NCI-H82 (cell line): ENCODE measurements at regions not wholly inside any gene's neighbourhood (a gene's known extent, or its start where the extent isn't known, plus 50 kb on each side); places are given as distances from the start of the nearest gene placed in this dataset.

Source experiments
- DNase-seq: peaks from one replicate; lab custom pipeline; 2025; lab: John Stamatoyannopoulos, UW

DNA sequence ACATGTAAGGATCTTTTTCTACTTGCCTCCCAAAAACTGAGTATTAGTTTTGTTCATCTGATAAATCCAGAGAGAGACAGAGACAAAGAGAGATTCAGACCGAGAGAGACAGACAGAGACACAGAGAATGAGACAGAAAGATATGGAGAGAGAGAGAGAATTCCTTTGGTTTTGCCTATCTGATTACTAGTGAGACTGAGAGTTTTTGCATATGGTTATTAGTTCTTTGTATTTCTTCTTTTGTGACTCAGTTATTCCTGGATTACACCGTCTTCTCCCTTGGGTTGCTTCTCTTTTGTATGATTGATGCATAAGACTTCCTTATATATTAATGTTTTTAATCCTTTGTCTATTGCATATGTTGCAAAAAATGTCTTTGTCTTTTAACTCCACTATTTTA is 91.2 kb upstream of the SPATA31C2 start:
- no peak for DNase-seq

DNA sequence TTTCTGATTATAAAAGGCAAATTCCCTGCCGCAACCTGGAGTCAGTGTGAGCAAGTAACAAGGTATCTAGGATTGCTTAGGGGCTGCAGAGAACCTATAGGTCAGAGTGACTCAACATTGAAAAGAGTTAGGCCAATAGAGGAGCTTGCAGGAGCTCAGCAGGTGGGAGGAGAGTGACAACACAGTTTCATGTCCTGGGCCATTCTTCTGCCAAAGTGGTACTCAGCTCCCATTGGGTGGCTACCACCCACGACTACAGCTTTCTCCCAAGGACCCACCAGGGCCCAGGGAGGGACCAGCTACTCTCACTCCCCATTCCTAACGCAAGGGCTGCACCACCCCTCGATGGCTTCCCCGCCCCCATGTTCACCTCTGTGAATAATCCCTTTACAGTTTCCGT is 86.7 kb upstream of the SPATA31C2 start:
- DNase-seq: no peak

DNA sequence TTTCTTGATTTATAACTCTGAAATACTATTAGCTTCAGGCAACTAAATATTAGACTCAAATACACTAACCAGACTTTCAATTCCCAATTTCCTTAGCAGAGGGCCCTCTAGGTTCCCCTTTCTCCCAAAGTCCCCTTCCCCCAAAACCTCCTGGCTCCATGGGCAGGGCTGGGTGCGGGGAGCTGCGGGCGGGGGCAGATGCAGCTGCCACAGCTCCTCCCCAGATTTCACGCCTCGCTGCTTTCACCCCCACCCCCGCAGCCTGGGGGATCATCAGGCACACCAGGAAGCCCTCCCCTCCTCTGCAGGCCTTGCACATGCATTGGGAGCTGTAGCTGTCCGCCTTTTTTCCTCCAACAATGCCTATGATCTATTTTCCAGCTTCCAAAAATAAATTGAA is 82.8 kb upstream of the SPATA31C2 start:
- peak; percentile 12 for DNase-seq

DNA sequence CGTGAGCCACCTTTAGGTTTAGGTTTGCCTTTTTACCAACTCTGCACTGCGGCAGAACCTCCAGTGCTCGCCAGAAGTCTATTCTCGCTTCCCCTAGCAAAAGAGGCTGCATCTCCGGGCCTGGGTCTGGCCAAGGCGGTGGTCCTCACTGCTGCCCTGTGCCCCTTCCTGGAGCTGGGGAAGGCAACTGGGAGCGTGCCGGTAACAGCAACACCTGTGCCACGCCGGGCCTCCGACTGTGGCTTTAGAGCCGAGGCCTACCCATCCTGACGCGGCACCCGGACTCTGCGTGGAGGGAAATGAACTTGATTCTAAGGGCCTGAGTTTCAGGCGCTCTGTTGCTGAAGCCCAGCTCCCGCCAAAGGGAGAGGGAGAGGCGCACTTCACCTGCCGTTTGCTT is 82.4 kb upstream of the SPATA31C2 start:
- no peak for DNase-seq

DNA sequence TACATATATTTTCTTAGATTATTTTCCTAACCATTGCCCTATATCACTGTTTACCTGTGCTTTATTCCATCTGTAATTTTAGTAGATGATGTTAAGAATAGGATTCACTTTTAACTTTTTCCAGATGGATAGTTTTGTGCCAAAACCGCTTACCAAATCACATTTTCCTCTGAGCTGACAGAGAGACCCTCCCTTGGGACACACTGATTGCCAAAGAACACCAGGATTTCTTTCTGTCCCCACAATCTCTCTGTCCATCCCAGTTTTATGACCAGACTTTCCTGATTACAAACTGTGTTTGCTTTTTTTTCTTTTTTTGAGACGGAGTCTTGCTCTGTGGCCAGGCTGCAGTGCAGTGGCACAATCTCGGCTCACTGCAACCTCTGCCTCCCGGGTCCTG is 81.3 kb upstream of the SPATA31C2 start:
- no peak for DNase-seq

DNA sequence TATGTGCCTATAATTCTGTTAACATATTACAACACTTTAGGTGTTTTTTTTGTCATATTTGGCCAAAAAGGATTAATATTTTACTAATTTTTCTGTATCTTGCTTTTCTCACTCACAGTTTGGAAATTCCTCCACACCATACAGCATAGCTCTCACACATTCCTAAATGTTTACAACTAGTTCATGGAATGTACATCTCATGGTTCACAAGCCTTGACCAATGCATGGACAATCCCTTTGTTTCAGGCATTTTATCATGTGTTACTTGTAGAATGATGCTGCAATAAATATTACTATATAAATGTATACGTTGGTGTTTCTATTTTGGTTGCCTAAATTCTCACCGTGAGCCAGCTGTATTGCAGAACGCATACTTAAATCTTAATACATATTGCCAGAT is 80.5 kb upstream of the SPATA31C2 start:
- no peak for DNase-seq

DNA sequence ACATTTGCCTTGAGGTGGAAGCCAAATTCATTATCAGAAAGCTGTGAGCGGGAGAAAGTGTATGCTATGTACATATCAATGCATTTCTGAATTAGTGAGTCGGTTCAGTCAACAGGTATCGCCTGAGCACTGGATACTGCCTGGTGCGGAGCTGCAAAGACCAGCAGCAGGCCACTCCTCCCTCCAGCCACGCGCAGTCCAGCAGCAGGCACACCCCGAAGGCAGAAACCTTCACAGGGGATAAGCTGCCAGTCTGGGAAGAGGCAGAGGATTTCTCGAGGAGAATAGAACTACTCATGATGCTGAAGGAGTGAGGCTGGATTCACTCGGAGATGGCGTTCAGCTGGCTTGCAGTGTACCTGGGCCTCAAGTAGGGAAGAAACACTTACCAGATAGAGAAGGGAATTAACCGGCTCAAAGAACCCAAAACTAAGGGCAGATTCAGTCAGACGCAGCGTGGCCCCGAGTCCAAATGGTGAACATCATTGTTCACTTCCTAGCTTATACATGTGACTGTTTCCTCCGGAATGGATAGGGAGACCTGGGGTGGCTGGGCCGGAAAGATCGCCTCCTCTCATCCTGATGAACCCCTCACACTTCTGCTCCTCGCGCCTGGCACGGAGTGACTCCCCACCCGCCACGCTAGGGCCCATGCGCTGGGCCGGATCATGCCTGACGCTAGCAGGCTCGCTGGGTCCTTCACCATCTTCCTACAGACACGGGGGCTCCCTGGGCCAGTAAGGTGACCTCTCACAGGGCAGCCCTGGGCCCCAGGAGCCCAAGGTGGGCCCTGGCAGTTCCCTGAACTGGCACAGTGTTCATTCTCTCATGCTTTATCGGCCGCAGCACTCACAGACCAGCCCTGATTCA is 78.1 kb upstream of the SPATA31C2 start:
- DNase-seq: no peak

DNA sequence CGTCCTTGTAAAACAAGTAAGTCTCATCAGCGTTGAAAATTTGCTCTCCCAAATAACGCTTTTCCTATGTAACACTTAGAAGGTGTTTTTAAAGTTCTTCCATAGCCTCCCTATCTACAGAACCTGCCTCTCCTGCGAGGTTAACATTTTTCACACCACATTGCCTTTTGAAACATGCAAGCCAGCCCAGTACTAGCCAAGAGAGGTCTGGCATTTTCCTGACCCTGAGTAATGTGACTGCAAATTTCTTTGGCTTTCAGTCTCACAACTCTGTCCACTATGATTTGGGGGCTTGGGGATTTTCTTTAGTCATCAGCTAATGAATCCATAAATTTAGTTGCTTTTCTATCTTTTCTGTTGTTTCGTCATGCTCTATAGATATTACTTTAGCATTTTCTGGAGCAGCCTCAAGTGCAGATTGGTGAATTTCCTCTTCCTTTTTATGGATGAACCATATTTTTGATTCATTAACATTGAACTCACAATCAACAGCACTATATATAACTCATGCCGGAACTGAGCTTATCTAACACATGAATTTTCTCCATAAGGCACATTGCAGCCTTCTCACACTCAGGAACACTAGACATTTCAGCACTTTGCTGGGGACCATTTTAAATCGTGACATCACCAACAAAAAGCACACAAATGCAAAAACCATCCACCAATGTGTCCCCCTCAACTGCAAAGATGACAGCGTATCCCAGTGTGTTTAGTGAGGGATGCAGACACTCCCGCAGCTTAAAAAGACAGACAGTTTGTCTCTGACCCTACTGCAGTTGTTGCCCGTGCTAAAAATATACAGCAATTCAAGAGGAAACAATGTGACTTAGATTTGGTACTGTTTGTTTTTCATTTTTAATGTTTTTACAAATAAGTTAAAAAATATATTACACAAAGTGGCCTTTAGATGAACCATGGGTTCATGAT is 77.2 kb upstream of the SPATA31C2 start:
- no peak for DNase-seq

DNA sequence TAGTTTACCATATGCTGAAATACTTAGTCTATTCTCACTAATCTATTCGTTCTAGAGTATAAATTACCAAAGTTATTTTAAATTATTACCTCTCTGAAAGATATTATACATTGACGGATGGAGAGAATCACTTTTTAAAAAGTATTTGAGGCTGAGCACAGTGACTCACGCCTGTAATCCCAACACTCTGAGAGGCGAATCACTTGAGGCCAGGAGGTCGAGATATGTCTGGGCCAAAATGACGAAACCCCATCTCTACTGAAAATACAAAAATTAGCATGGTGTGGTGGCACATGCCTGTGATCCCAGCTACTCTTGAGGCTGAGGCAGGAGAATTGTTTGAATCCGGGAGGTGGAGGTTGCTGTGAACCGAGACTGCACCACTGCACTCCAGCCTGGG is 64.0 kb upstream of the SPATA31C2 start:
- no peak for DNase-seq

DNA sequence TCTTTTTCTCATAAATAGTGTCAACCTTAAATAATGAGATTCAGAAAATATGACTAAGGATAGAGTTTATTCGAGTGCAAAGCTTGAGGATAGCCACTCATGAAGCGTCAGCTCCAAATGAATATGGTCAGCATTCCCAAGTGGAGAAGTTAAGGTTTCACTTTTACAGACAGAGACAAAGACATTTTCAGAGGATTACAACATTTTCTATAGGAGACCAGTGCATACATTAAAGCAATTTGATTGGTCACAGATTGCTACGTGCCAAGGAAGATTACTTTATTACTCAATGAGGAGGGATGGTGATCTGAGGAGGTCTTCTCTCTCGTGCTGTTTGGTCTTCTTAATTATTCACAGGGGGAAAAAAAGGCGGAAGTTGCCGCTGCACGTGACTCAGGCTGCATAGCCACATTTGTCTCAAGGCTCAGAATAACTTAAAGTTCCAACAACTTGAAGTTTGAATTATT is 60.1 kb upstream of the SPATA31C2 start:
- no peak for DNase-seq

DNA sequence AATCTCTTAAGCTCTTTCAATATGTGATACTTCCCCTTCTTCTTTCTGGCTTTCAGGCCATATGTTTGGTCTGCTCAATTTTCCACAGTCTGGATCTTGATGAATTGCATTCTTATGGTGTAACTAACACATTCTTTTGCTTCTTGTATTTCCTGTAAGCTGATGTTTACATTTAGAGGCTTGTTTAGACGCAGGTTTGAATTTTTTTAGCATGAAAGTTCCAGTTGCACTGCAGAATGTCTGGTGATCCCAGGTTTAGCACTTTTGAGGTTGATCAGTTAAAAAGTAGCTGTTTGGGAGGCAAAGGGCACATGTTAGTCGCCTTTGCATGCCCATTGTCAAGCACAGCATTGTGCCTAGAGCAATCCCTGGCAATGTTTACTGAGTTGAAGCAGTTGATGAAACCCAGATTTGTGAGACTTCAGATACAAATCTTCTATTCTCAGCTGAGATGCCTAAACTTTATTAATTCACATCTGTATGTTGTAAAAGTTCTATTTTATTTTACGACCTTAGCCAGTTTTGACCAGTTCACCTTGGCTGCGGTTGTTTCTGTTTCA is 59.6 kb upstream of the SPATA31C2 start:
- no peak for DNase-seq

DNA sequence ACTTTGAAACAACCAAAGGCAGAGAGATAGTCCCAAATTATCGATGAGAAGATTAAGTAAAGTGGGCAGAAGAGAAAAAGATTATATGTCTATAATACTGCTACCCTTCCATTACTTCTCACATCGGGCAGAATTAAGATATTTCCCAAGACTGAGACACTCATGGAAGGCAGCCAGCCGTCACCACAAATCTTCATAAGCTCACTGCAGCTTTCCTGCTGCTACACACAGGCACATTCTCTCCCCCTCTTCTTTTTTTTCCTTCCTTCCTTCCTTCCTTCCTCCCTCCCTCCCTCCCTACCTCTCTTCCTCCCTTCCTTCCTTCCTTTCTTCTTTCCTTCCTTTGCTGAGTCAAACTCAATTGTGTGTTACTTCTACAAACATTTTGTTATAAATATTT is 58.7 kb upstream of the SPATA31C2 start:
- no peak for DNase-seq

DNA sequence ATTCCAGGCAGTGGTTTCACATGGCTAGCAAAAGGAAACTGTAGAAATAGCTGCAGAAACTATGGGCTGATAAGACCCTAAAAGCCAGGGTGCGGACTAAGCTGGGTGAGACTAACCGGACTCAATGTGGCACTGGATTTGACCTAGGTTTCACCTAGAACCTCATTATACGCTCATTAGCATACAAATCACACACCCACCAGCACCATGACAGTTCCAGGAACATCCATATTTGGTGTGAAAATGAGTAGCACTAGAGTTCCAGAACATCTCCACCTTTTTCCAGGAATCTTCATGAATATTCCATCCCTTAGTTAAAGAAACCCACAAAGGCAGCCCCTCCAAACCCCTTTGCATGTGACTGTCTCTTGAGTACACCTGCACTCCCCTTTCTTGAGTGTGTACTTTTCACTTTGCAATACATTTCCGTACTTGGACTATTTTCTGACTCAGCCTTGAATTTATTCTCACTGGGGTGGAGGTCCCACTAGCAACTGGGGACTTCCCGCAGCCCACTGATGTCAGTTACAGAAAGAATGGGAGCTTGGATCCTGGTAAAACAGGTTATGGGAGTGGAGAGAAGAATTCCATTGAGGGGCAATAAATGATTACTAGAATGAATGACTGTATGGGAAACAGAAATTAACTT is 58.0 kb upstream of the SPATA31C2 start:
- DNase-seq: no peak

DNA sequence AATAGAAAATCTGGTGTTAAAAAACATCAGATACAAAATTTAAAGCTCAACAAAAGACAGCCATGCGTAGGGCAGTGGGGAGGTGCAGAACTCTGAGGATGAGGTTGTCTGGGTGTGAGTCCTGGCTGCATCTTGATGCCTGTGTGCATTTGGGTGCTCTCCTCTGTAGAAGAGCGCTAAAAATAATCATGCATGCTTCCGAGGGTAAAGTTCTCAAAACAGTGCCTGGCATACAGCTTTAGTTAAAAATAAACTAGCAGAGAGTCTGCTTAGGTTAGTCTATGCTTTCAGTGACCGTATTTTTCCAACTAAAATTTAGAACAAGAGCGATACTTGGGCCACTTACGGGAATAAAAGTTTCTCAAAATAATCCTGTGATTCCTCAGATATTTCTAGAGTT is 55.5 kb upstream of the SPATA31C2 start:
- no peak for DNase-seq

DNA sequence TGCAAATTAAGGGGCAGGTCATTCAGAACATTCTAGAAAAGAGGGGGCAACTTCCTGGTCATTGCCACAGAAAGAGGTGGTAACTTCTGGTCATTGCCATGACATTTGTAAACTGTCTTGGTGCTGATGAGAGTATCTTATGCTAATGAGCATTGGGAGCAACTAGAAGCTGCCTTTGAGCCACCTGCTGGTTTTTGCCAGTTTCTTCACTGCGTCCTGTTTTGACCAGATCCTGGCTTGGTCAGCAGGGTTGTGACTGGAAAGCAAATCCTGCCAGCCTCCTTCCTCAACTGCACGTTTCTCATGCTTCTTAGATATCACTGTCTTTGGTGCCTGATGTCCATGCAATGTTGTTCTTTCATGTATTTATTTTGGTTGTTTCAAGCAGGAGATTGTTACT is 53.2 kb upstream of the SPATA31C2 start:
- no peak for DNase-seq

DNA sequence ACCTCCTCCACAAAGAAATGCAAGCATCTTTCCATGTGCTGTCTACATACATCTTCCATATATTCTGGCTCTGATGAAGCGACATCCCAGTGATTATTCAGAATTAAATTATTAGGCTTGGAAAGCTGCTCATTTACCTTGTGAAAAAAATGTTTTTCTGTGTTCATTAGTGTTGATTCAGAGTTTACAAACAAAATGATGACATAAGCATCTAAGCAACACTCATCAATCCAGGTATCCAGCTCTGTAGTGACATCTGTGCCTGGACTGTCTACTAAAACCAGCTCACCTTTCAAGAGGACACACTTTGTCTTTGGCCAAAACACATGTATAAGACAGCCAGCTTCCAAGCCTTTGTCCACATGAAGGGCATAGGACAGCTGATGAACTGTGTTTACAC is 51.1 kb upstream of the SPATA31C2 start:
- DNase-seq: no peak
